Small intestine (tissue), 7 donors: ENCODE measurements at regions not wholly inside any gene's neighbourhood (a gene's known extent, or its start where the extent isn't known, plus 50 kb on each side); places are given as distances from the start of the nearest gene placed in this dataset.

Experiments used
- DNase-seq, 2 donors: peaks; one replicate each; pipeline versions ENCODE4 v3.0.0 to v3.0.0-alpha.2; 2013
- FAIRE-seq: peaks from 2 replicates; lab custom pipeline; 2012; peaks lifted over from hg19 to GRCh38; lab: Jason Lieb, UNC
- H3K27ac ChIP-seq, 3 donors: one replicate each; pipeline ENCODE4 v1.5.1; 2013; ENCODE audit warnings: low read length in 2 of 3, mild to moderate bottlenecking in 2 of 3, control low read depth in 1 of 3, inconsistent platforms in 1 of 3, low read depth in 1 of 3, moderate library complexity in 1 of 3
- H3K27me3 ChIP-seq, 3 donors: one replicate each; pipeline ENCODE4 v1.6.1; 2013; ENCODE audit warnings: low read length in 3 of 3, inconsistent platforms in 1 of 3; ENCODE audit not compliant: control insufficient read depth in 3 of 3, insufficient read depth in 3 of 3
- H3K36me3 ChIP-seq, 3 donors: one replicate each; pipeline ENCODE4 v1.6.1; 2013; ENCODE audit warnings: low read length in 3 of 3, inconsistent platforms in 1 of 3, low read depth in 1 of 3, mild to moderate bottlenecking in 1 of 3, moderate library complexity in 1 of 3; ENCODE audit not compliant: control insufficient read depth in 3 of 3, insufficient read depth in 2 of 3
- H3K4me1 ChIP-seq, 3 donors: one replicate each; pipeline ENCODE4 v1.6.1; 2013; ENCODE audit warnings: low read length in 2 of 3, inconsistent platforms in 1 of 3, low read depth in 1 of 3, mild to moderate bottlenecking in 1 of 3, moderate library complexity in 1 of 3; ENCODE audit not compliant: control insufficient read depth in 3 of 3, insufficient read depth in 2 of 3
- H3K4me3 ChIP-seq, 3 donors: one replicate each; pipeline ENCODE4 v1.5.1; 2013; ENCODE audit warnings: low read length in 3 of 3, control low read depth in 1 of 3, inconsistent platforms in 1 of 3, low read depth in 1 of 3, mild to moderate bottlenecking in 1 of 3, moderate library complexity in 1 of 3
- H3K9me3 ChIP-seq, 2 donors: one replicate each; pipeline ENCODE4 v1.6.1; 2013; ENCODE audit warnings: low read depth in 1 of 2, low read length in 1 of 2; ENCODE audit not compliant: control insufficient read depth in 2 of 2, insufficient read depth in 1 of 2
- WGBS, 3 donors: extraction: QIAGEN DNeasy Blood & Tissue Kit; methylation state at CpG; one replicate each; pipeline ENCODE4 v1.1.7; 2013; 5-methylcytosine and 5-hydroxymethylcytosine counted together
- donor health status: healthy with polysubstance abuse.
- donor health status: control.
- donor health status: control.
- donor health status: Bipolar disorder and iron deficiency.
- donor health status: healthy.

DNA sequence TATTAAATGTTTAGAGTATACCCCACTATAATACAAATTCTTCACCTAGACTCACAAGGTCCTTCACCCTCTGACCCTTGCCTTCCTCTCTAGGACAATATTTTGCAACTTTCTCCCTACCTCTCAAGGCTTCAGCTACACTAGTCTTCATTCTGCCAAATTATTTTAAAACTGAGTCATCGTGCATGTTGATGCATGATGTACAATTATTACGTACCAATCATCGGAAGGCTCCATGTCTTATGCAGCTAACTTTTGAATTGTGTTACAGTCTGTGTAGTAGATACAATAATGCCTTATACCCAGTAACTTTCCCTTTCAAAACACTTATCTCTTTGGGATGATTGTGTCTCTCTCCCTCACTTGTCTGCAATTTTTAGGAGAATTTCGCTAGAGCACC, 98.5 kb upstream of the ROBO2 start:
- H3K27me3 ChIP-seq: no peaks in the 10 kb centered on the region
- WGBS, 3 donors: 90 to 94% (median 93%) methylated on average over 4 of the region's 4 CpGs
- H3K27ac ChIP-seq: no peak overlapping the region
- no peaks in the 10 kb centered on the region for H3K36me3 ChIP-seq
- H3K9me3 ChIP-seq: no peaks in the 10 kb centered on the region
- no peak overlapping the region for H3K4me3 ChIP-seq
- DNase-seq: no peak
- H3K4me1 ChIP-seq: peaks cover 0 to 4% (median 0%) of the 10 kb centered on the region in 3 donors
- FAIRE-seq: no peak

DNA sequence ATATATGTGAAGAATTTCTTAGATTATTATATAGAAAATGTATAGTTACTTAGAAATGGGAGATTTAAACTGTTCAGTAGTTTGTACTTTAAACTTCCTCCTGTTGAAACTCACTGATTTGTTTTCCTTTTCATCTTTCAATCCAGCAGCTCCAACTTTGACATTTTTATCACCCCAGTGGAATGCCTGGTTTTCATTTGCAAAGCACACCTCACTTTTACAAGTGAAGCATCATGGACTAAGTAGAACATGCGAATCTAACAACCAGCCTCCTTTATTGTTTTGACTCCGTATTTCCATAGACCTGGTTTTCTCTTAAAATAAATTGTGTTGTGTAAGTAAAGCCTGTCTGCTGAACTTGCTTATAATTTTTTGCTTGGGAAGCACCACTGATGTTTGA, 97.8 kb upstream of the ROBO2 start:
- WGBS, 3 donors: 43 to 61% (median 53%) methylated on average over 2 of the region's 2 CpGs
- FAIRE-seq: peak; percentile 10
- H3K27ac ChIP-seq: peak overlapping the region in 1 of 3 donors; percentile 34

DNA sequence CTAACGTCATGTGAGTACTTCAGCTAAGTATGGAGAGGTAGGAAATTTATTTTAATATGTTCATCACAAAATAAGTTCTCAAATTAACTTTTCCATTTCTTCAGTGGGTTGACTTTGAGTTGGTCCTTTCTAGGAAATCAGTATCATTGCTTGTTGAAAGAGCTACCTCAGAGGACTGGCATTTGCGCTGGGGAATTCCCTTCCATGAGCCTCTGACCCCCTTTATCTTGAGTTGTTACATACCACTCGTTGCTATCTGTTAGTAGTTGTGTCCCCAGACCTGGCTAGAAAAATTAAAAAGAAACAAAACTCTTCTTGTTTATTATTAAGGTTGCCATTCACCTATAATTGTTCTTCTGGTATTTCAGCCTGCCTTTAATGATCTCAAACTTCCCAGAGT, 96.8 kb upstream of the ROBO2 start:
- 35 to 48% (median 46%) methylated on average over 3 of the region's 3 CpGs for WGBS, 3 donors
- Histone ChIP-seq H3K9me3 (no peaks in the 10 kb centered on the region), H3K27me3 (no peaks in the 10 kb centered on the region), H3K36me3 (no peaks in the 10 kb centered on the region), H3K4me1 (peaks cover 0 to 4% (median 0%) of the 10 kb centered on the region in 3 donors), H3K4me3 (no peak overlapping the region), H3K27ac (peak overlapping the region in 1 of 3 donors; percentile 44)
- peak in 1 of 2 donors; percentile 73 for DNase-seq
- FAIRE-seq: no peak

More for the DNA sequence above, 97.8 kb upstream of the ROBO2 start:
- Histone ChIP-seq H3K9me3 (no peaks in the 10 kb centered on the region), H3K4me1 (peaks cover 0 to 4% (median 0%) of the 10 kb centered on the region in 3 donors), H3K36me3 (no peaks in the 10 kb centered on the region), H3K27me3 (no peaks in the 10 kb centered on the region), H3K4me3 (no peak overlapping the region)
- DNase-seq: peak in 1 of 2 donors; percentile 51

DNA sequence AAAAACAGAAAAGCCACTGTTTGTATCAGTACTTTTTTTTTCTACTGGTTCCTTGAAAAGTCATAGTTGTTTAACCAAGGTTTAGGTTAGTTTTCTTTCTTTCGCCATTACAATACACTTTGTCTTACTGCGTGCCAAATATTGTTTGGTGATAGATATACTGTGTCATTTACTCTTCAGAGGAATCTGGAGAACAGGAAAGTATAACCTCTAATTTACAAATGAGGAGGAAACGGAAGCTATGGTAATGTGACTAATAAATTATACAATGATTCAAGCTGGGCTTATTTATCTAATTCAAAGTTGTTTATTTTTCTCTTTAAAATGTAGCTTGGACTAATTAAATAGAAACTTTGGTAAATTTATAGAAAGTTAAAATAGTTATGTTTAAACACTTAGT, 96.2 kb upstream of the ROBO2 start:
- peak overlapping the region in 1 of 3 donors; percentile 44 for H3K27ac ChIP-seq
- FAIRE-seq: no peak
- WGBS, 3 donors: 52 to 82% (median 59%) methylated on average over 3 of the region's 3 CpGs

DNA sequence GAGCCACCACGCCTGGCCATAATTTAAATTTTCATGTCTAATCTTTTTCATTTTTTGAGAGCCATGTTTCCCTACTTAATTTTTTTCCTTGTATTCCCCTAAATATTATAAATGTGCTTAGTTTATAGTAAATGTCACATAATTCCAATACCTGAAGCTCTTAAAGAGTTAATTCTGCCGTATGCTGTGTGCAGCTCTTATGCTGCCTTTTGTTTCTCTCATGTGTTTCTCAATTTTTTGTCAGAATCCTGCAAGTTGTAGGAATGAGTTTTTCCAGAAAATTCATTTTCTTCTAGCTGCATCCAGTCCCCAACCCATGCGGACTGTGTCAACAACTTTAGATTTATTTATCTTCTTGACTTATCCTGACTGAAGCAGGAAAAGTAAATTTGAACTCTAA, 90.9 kb upstream of the ROBO2 start:
- no peak for FAIRE-seq
- H3K9me3 ChIP-seq: no peaks in the 10 kb centered on the region
- 73 to 85% (median 75%) methylated on average over 3 of the region's 3 CpGs for WGBS, 3 donors

More for the DNA sequence above, 96.2 kb upstream of the ROBO2 start:
- no peaks in the 10 kb centered on the region for H3K9me3 ChIP-seq
- H3K36me3 ChIP-seq: no peaks in the 10 kb centered on the region
- no peaks in the 10 kb centered on the region for H3K27me3 ChIP-seq
- H3K4me3 ChIP-seq: no peak overlapping the region
- DNase-seq: peak in 1 of 2 donors; percentile 8
- H3K4me1 ChIP-seq: peaks cover 0 to 4% (median 0%) of the 10 kb centered on the region in 3 donors

GRCh38 chr3:76949462-76949861, 90.4 kb upstream of the ROBO2 start:
- Histone ChIP-seq H3K9me3 (no peaks in the 10 kb centered on the region), H3K36me3 (no peaks in the 10 kb centered on the region), H3K4me3 (no peak overlapping the region), H3K4me1 (no peaks in the 10 kb centered on the region), H3K27me3 (no peaks in the 10 kb centered on the region), H3K27ac (no peak overlapping the region)
- FAIRE-seq (no peak), DNase-seq (no peak)
- 74 to 81% (median 77%) methylated on average over 9 of the region's 9 CpGs for WGBS, 3 donors

More for the DNA sequence above, 90.9 kb upstream of the ROBO2 start:
- Histone ChIP-seq H3K27ac (no peak overlapping the region), H3K36me3 (no peaks in the 10 kb centered on the region), H3K27me3 (no peaks in the 10 kb centered on the region), H3K4me1 (no peaks in the 10 kb centered on the region), H3K4me3 (no peak overlapping the region)
- DNase-seq: no peak

DNA sequence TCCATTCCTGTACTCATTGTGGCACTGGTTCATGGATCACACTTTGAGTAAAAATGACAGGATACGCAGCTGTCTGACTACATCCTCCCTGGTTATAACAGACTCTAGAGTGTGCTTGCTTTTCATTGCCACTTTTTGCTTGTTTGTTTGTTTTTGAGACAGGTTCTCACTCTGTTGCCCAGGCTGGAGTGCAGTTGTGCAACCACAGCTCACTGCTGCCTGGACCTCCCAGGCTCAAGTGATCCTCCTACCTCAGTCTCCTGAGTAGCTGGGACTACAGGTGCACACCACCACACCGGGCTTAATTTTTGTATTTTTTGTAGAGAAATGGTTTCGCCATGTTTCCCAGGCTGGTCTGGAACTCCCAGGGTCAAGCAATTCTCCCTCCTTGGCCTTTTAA, 89.3 kb upstream of the ROBO2 start:
- no peak overlapping the region for H3K27ac ChIP-seq
- H3K27me3 ChIP-seq: no peaks in the 10 kb centered on the region
- no peaks in the 10 kb centered on the region for H3K36me3 ChIP-seq
- no peaks in the 10 kb centered on the region for H3K9me3 ChIP-seq
- WGBS, 3 donors: 88 to 94% (median 93%) methylated on average over 3 of the region's 3 CpGs
- H3K4me3 ChIP-seq: no peak overlapping the region
- no peaks in the 10 kb centered on the region for H3K4me1 ChIP-seq
- DNase-seq (no peak), FAIRE-seq (no peak)

DNA sequence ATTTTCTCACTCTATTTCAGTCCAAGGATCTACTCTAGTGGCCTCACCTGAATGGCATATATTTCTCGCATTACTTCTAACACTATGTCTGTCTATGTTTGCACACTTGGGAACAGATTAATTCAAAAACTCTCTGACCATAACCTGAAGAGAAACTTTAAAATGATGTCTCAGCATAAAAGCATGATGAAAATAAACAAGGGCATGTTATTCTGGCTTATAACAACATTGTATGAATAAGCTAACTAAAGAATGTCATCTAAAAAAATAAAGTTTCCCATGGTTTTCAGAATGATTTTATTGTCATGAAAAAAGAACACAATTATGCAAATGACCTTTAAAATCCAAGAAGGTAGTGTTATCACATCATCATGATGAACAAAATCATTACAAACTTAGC, 85.5 kb upstream of the ROBO2 start:
- 84 to 93% (median 87%) methylated on average over 1 of the region's 1 CpG for WGBS, 3 donors
- Histone ChIP-seq H3K9me3 (no peaks in the 10 kb centered on the region), H3K36me3 (no peaks in the 10 kb centered on the region), H3K4me3 (no peak overlapping the region), H3K27ac (no peak overlapping the region), H3K27me3 (no peaks in the 10 kb centered on the region), H3K4me1 (no peaks in the 10 kb centered on the region)
- FAIRE-seq (no peak), DNase-seq (no peak)

DNA sequence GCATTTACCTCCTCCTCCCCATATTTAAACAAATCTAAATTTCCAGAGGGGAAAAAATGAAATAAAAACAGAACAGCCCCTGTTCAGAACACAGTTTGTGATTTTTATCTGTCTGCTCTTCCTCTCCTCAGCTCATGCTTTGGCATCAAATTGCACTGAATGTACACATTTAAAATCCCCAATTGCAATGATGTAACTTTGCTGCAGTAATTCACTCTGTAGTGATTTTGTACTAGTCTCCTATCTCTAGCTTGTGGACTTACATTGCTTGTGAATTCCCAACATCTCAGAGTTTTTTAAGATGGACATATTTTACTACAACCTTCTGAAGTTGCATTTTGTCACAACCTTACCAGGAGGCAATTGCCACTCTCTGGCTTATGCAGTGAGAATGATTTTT, 81.6 kb upstream of the ROBO2 start:
- Histone ChIP-seq H3K9me3 (no peaks in the 10 kb centered on the region), H3K36me3 (no peaks in the 10 kb centered on the region), H3K4me3 (no peak overlapping the region), H3K27ac (no peak overlapping the region), H3K27me3 (no peaks in the 10 kb centered on the region), H3K4me1 (no peaks in the 10 kb centered on the region)
- FAIRE-seq (no peak), DNase-seq (no peak)
